HG02840 (cell line): ENCODE measurements at regions not wholly inside any gene's neighbourhood (a gene's known extent, or its start where the extent isn't known, plus 50 kb on each side); places are given as distances from the start of the nearest gene placed in this dataset.
"Not testable (repeated sequence)": the region's sequence is repeated elsewhere in the genome, so short reads cannot be mapped to it uniquely, and the experiment has no call there.

Experiments
- ATAC-seq: cut with Tn5 transposase; IDR thresholded peaks from one replicate; pipeline ENCODE4 v1.9.1; 2021; ENCODE audit warnings: mild to moderate bottlenecking, moderate library complexity, moderate number of reproducible peaks; ENCODE audit not compliant: unreplicated experiment, low FRiP score

- no peak for ATAC-seq
Measured at GRCh38 chr10:106114656-106115186, 1049.8 kb downstream of the SORCS1 start.

GRCh38 chr10:106111246-106111645 lies 1053.3 kb downstream of the SORCS1 start:
- no peak for ATAC-seq

GRCh38 chr10:106107706-106108105 lies 1056.8 kb downstream of the SORCS1 start:
- ATAC-seq = no peak

GRCh38 chr10:106106114-106106513 lies 1058.4 kb downstream of the SORCS1 start:
- ATAC-seq = no peak

DNA sequence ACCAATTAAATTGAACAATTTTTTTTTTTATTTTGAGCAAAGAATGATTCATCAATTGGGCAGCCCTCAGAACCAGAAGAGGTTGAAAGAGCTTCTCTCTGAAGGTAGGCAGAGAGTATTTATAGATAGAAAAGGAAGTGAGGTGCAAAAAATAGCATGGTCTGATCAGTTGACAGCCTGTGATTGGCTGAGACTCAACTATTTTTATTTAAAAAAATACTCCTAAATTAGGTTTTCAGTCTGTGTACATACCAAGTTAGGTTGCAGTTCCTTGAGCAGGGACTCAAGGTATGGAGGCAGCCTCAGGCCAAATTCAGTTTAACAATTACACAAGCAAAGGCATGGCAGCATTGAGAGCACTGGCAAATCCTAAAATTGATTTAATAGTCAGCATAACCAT lies 1074.7 kb downstream of the SORCS1 start:
- no peak for ATAC-seq

DNA sequence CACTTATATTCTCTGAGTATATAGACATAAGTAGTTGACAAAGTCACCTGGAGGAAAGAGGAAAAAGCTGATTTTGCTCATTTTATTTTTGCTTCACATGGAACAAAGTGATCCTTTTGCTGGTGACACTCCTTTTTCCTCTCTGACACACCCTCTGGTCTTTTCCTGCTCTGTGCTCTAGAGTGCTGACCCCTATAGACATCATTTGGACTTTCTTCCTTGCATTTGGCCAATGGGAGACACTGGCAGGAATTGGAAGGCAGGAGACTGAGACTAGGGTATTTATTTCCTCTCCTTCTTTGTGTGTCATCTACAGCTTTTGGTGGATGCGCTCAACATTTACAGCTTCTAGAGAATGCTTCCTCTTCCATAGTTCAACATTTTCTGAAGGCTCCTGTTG lies 1078.1 kb downstream of the SORCS1 start:
- no peak for ATAC-seq

- no peak for ATAC-seq
Measured at GRCh38 chr10:106083572-106083971, 1080.9 kb downstream of the SORCS1 start.

DNA sequence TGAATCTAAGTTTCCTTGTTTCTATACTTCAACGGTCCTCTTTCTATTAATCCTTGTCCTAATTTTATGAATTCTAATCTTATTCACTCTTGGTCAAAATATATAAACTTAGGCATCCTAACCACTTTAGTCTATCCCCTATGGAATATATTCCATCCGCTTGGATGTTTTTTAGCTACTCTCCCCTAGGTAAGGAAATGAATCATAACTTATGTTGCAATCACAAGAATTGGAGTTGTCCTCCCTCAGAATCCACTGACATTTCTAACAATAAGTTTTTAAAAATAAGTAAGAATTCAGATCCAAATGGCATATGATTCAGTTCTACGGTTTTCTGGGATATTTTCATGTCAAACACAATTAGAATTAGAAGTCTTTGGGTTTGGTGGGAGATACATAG lies 1081.6 kb downstream of the SORCS1 start:
- no peak for ATAC-seq

GRCh38 chr10:106078895-106079576 lies 1085.5 kb downstream of the SORCS1 start:
- no peak for ATAC-seq

GRCh38 chr10:106076496-106076895 lies 1088.0 kb downstream of the SORCS1 start:
- no peak for ATAC-seq

DNA sequence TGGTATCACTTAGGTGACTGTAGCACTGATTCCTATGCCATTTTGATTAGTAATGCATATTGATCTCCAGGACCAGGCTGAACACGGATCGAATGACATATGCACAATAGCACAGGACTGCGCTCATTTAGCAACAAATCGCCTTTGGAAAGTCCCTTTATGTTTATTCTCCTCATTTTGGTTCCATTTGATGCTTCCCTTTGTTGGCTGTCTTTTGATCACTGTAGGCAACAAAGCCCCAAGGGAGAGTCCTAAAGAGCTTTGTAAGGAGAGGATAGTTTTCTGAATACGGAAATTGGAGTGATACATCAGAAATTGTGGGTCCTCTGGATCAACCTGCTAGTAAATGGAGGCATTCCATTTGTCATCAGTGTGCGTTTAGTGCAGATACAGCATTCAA lies 1111.4 kb downstream of the SORCS1 start:
- ATAC-seq = no peak

GRCh38 chr10:106044503-106044902 lies 1120.0 kb downstream of the SORCS1 start:
- ATAC-seq = no peak

- no peak for ATAC-seq
Measured at GRCh38 chr10:106043863-106044262, 1120.6 kb downstream of the SORCS1 start.

DNA sequence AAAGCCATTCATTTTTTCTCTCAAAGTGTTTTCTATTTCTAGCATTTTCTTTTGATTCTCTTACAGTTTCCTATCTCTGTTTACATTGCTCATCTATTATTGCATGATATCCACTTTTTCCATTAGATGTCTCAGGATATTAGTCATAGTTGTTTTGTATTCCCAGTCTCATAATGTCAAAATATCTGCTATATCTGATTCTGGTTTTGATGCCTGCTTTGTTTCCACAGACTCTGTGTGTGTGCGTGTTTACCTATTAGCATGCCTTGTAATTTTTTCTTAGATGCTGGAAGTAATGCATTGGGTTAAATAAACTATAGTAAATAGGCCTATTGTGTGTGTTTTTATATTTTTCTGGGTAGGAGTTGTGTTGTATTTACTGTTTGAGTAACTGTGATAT lies 1126.3 kb downstream of the SORCS1 start:
- ATAC-seq = no peak

- no peak for ATAC-seq
Measured at GRCh38 chr10:106033065-106033464, 1131.4 kb downstream of the SORCS1 start.

GRCh38 chr10:106032450-106033002 lies 1132.0 kb downstream of the SORCS1 start:
- no peak for ATAC-seq

- ATAC-seq = no peak
Measured at GRCh38 chr10:106027240-106027639, 1137.3 kb downstream of the SORCS1 start.

DNA sequence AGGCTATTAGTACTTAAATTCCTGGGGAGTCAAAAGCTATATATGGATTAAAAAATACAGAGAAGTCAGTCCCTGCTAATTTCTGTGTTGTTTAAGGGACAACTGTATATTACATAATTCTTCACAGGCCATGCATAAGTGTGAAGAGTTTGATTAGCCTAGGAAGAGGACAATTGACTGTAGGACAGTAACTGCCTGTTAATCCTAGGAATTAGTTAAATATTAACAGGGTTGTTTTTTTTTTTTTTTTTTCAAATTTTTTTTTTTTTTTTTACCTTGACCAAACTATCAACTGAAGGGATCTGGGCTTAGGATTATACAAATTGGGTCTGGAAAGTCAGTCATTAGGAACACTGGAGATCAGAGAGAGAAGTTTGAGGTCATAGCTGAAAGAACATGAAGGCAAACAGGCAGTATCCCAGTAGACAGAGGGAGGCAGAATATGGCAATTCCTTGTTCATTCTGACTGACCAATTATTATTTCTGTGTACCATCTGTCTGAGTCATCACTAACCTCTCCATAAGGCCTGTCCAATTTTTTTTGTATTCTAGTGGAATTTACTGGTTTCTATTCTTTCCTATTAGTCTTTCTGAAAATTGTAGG lies 1139.2 kb downstream of the SORCS1 start:
- no peak for ATAC-seq

DNA sequence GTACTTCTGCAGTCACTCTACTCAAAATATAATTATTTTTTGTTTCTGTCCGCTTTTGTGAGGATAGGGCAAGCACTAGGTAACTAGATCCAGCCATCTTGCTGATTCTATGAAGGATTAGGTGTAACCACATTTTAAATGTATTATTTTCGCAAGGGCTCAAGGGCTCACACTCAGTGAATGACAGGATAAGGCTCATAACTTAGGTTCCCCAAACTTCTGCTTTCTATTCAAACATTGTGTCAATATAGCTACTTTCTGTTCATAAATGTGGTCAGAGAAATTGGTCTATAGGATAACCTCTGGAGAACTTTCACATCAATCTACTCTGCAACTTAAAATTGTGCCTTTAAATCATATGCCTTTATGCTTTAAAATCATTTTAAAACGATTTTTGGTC lies 1141.2 kb downstream of the SORCS1 start:
- ATAC-seq = no peak

DNA sequence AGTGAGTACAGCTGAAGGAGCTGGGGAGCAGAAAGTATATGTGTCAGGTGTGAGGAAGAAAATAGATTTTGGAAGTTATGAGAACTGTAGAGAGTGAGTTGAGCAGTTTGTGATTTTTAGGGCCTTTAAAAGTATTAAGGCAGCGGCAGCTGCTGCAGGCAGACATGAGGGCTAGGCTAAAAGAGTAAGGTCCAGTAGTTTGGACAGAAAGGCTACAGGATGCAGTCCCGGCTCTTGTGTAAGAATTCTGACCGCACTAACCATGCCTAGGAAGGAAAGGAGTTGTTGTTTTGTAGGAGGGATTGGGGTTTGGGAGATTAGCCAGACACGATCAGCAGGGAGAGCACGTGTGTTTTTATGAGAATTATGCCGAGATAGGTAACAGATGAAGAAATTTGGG lies 1144.9 kb downstream of the SORCS1 start:
- ATAC-seq = not testable (repeated sequence)

DNA sequence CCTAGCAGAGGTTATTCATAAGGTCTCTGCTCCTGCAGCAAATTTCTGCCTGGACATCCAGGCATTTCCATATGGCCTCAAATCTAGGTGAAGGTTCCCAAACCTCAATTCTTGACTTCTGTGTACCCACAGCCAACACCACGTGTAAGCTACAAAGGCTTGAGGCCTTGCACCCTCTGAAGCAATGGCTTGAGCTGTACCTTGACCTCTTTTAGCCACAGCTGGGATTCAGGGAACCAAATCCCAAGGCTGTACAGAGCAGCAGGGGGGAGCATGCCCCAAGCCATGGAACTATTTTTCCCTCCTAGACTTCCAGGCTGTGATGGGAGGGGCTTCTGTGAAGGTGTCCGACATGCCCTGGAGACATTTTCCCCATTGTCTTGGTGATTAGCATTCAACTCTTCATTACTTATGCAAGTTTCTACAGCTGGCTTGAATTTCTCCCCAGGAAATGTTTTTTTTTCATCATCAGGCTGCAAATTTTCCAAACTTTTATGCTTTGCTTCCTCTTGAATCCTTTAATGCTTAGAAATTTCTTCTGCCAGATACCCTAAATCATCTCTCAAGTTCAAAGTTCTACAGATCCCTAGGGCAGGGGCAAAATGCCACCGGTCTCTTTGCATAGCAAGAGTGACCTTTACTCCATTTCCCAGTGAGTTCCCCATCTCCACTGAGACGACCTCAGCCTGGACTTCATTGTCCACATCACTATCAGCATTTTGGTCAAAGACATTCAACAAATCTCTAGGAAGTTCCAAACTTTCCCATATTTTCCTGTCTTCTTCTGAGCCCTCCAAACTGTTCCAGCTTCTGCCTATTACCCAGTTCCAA lies 1148.9 kb downstream of the SORCS1 start:
- not testable (repeated sequence) for ATAC-seq
